Cardiac fibroblast (primary cell): ENCODE measurements at regions not wholly inside any gene's neighbourhood (a gene's known extent, or its start where the extent isn't known, plus 50 kb on each side); places are given as distances from the start of the nearest gene placed in this dataset.

Experiments
- DNase-seq, 2 donors: peaks; one replicate each; pipeline versions ENCODE4 v3.0.0 to v3.0.0-alpha.2; 2010; ENCODE audit warnings: low read depth in 2 of 2
- H3K4me3 ChIP-seq, 2 donors: replicated peaks in 1 of 2; 1 replicate in 1 of 2; 2 replicates in 1 of 2; pipeline ENCODE4 v1.5.1; 2011; ENCODE audit warnings: low read depth in 2 of 2, low read length in 2 of 2, mild to moderate bottlenecking in 2 of 2, moderate library complexity in 1 of 2
- CTCF ChIP-seq: IDR thresholded peaks from one replicate; pipeline ENCODE4 v1.5.1; 2011; ENCODE audit warnings: low read depth, mild to moderate bottlenecking, low read length, inconsistent platforms

GRCh38 chr16:86345516-86345915 lies 164.8 kb upstream of the FOXF1 start:
- TF ChIP-seq CTCF: no peak
- H3K4me3 ChIP-seq: no peak overlapping the region
- DNase-seq: no peak

GRCh38 chr16:86346034-86346433 lies 164.3 kb upstream of the FOXF1 start:
- H3K4me3 ChIP-seq: no peak overlapping the region
- no peak for DNase-seq
- no peak for TF ChIP-seq CTCF

- no peak overlapping the region for H3K4me3 ChIP-seq
- no peak for TF ChIP-seq CTCF
- DNase-seq: peak in 1 of 2 donors; percentile 25
Observed at GRCh38 chr16:86347090-86347489, 163.2 kb upstream of the FOXF1 start.

- no peak overlapping the region for H3K4me3 ChIP-seq
- no peak for TF ChIP-seq CTCF
- no peak for DNase-seq
Observed at GRCh38 chr16:86347916-86348555, 162.3 kb upstream of the FOXF1 start.

GRCh38 chr16:86349338-86349900 lies 160.9 kb upstream of the FOXF1 start:
- no peak for DNase-seq
- no peak overlapping the region for H3K4me3 ChIP-seq
- no peak for TF ChIP-seq CTCF

- H3K4me3 ChIP-seq: no peak overlapping the region
- DNase-seq: no peak
- no peak for TF ChIP-seq CTCF
Observed at GRCh38 chr16:86350289-86350688, 160.0 kb upstream of the FOXF1 start.
